Smooth muscle cell (in vitro differentiated cells): ENCODE measurements at regions not wholly inside any gene's neighbourhood (a gene's known extent, or its start where the extent isn't known, plus 50 kb on each side); places are given as distances from the start of the nearest gene placed in this dataset.
"Not testable (repeated sequence)": the region's sequence is repeated elsewhere in the genome, so short reads cannot be mapped to it uniquely, and the experiment has no call there.

Experiments
- DNase-seq: peaks from one replicate; lab custom pipeline; 2025; ENCODE audit not compliant: unreplicated experiment; lab: John Stamatoyannopoulos, UW
- H2AFZ ChIP-seq: fragments of 200-600 bp; sonication (generic); 2 replicates; pipeline ENCODE4 v1.6.0; 2016; ENCODE audit warnings: antibody characterized with exemption, low read depth, mild to moderate bottlenecking
- H3F3A ChIP-seq: fragments of 200-600 bp; sonication (generic); 2 replicates; pipeline ENCODE4 v1.6.0; 2017; ENCODE audit warnings: antibody characterized with exemption, low read depth
- H3K27ac ChIP-seq: fragments of 200-600 bp; sonication (generic); 2 replicates; pipeline ENCODE4 v1.5.1; 2016; ENCODE audit warnings: low read depth, mild to moderate bottlenecking
- H3K27me3 ChIP-seq: fragments of 200-600 bp; sonication (generic); 2 replicates; pipeline ENCODE4 v1.6.1; 2016; ENCODE audit warnings: low read depth, mild to moderate bottlenecking
- H3K36me3 ChIP-seq: fragments of 200-600 bp; sonication (generic); 2 replicates; pipeline ENCODE4 v1.5.1; 2016; ENCODE audit warnings: low read depth
- H3K4me1 ChIP-seq: fragments of 200-600 bp; sonication (generic); 2 replicates; pipeline ENCODE4 v1.5.1; 2016; ENCODE audit warnings: low read depth
- H3K4me2 ChIP-seq: fragments of 200-600 bp; sonication (generic); 2 replicates; pipeline ENCODE4 v1.6.0; 2016; ENCODE audit warnings: mild to moderate bottlenecking
- H3K4me3 ChIP-seq: fragments of 200-600 bp; sonication (generic); 2 replicates; pipeline ENCODE4 v1.5.1; 2016; ENCODE audit warnings: mild to moderate bottlenecking
- H3K79me2 ChIP-seq: fragments of 200-600 bp; sonication (generic); 2 replicates; pipeline ENCODE4 v1.6.0; 2016; ENCODE audit warnings: low read depth, mild to moderate bottlenecking
- H3K9ac ChIP-seq: fragments of 200-600 bp; sonication (generic); 2 replicates; pipeline ENCODE4 v1.6.0; 2016; ENCODE audit warnings: low read depth
- H3K9me3 ChIP-seq: fragments of 200-600 bp; sonication (generic); replicated peaks from 2 replicates; pipeline ENCODE4 v1.5.1; 2016; ENCODE audit warnings: low read depth
- H4K20me1 ChIP-seq: fragments of 200-600 bp; sonication (generic); 2 replicates; pipeline ENCODE4 v1.6.0; 2016; ENCODE audit warnings: low read depth
- CTCF ChIP-seq: fragments of 200-600 bp; sonication (generic); IDR thresholded peaks from 2 replicates; pipeline ENCODE4 v1.5.1; 2017; ENCODE audit warnings: borderline replicate concordance, mild to moderate bottlenecking, antibody characterized with exemption; ENCODE audit not compliant: insufficient read depth, poor library complexity, severe bottlenecking
- WGBS: methylation state at CpG from one replicate; pipeline ENCODE4 v1.1.7; 2016; ENCODE audit warnings: low lambda C conversion rate; 5-methylcytosine and 5-hydroxymethylcytosine counted together

DNA sequence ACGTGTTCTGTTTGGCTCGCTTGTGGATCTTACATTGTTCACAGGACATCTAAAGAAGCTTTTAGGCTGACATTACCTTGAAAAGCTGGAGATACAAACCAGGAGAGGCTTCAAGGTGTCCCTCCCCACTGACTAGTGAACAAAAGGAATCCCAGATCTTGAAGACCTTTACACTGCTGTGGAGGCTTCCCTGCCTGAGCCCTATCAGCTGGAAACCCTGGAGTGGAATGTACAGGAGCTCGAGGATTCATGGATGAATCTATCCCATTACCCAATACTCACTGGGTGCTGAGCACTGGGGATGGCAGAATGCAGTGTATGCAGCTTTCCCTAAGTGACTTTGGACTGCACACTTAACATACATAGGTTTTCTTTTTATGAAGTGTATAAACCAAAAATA is 82.3 kb upstream of the MFGE8 start:
- H3K4me2 ChIP-seq, result no peak overlapping the region
- WGBS, result 60% methylated on average over 3 of the region's 3 CpGs
- H3K9ac ChIP-seq, result no peak overlapping the region
- TF ChIP-seq CTCF, result no peak
- no peaks in the 10 kb centered on the region for H3K36me3 ChIP-seq
- H3K4me3 ChIP-seq, result no peak overlapping the region
- no peaks in the 10 kb centered on the region for H3K9me3 ChIP-seq
- no peak overlapping the region for H3K27ac ChIP-seq
- no peaks in the 10 kb centered on the region for H3K79me2 ChIP-seq
- peaks cover 7% of the 10 kb centered on the region for H3F3A ChIP-seq
- H4K20me1 ChIP-seq, result no peaks in the 10 kb centered on the region
- peaks cover 22% of the 10 kb centered on the region for H3K4me1 ChIP-seq
- H2AFZ ChIP-seq, result no peak overlapping the region
- DNase-seq, result no peak
- no peaks in the 10 kb centered on the region for H3K27me3 ChIP-seq

DNA sequence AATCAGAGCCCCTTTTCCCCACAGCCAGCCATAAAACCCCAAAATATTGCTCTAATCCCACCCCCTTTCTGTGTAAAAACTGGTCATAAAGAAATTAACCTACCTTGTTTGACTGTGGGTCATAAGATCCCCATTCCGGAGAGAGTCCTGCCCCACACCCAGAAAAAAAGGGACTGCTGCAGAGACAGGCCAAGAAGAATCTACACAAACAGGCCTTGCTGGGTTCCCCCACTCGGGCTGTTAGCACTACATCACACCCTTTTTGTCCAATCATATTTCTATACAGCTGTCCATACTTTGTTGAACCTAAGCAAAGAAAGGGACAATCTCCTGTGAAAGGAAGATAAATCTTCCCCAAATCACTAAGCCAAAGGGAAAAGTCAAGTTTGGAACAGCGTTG is 84.4 kb upstream of the MFGE8 start:
- Histone ChIP-seq H3K36me3 (no peaks in the 10 kb centered on the region), H3K9me3 (no peaks in the 10 kb centered on the region), H3K9ac (no peak overlapping the region), H3F3A (peaks cover 5% of the 10 kb centered on the region), H3K27me3 (no peaks in the 10 kb centered on the region), H3K27ac (no peak overlapping the region), H2AFZ (no peak overlapping the region), H4K20me1 (no peaks in the 10 kb centered on the region), H3K4me3 (no peak overlapping the region), H3K4me2 (no peak overlapping the region), H3K4me1 (peaks cover 19% of the 10 kb centered on the region), H3K79me2 (no peaks in the 10 kb centered on the region)
- no peak for DNase-seq
- no peak for TF ChIP-seq CTCF
- 68% methylated on average over 3 of the region's 3 CpGs for WGBS

DNA sequence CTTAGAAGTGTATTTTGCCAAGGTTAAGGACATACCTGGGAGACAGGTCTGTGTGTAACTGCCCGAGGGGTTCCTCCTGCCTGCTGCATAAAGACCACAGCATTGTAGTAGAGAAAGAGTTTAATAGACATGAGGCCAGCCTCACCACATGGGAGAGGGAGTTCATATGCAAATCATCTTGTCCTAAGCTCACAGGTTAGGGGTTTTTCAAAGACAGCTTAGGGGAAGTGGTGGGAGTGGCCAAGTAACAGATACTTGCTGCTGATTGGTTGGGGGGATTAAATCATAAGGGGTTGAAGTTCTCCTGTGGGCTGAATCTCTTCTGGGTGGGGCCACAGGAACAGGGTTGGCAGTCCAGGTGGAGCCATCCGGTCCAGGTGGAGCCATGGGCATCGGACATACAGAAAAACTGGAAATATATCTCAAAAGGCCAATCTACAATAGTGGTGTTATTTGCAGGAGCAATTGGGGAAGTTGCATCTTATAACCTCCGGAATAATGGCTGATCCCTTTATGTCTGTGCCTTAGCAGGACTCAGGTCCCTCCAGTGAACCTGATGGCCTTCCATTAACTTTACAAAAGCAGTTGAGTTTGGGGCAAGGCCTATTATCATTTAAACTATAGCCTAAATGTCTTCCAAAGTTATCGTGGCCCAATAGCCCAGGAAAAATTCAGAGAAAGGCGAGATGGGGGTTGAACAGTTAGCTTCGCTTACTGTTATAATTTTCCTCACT is 86.0 kb upstream of the MFGE8 start:
- 77% methylated on average over 7 of the region's 7 CpGs for WGBS
- no peaks in the 10 kb centered on the region for H3K79me2 ChIP-seq
- no peak overlapping the region for H3K27ac ChIP-seq
- H3K27me3 ChIP-seq, result no peaks in the 10 kb centered on the region
- H3K9ac ChIP-seq, result no peak overlapping the region
- no peak overlapping the region for H3K4me2 ChIP-seq
- H3F3A ChIP-seq, result peaks cover 8% of the 10 kb centered on the region
- H2AFZ ChIP-seq, result no peak overlapping the region
- no peaks in the 10 kb centered on the region for H4K20me1 ChIP-seq
- peaks cover 12% of the 10 kb centered on the region for H3K4me1 ChIP-seq
- TF ChIP-seq CTCF, result no peak
- H3K36me3 ChIP-seq, result no peaks in the 10 kb centered on the region
- no peaks in the 10 kb centered on the region for H3K9me3 ChIP-seq
- no peak for DNase-seq
- no peak overlapping the region for H3K4me3 ChIP-seq

DNA sequence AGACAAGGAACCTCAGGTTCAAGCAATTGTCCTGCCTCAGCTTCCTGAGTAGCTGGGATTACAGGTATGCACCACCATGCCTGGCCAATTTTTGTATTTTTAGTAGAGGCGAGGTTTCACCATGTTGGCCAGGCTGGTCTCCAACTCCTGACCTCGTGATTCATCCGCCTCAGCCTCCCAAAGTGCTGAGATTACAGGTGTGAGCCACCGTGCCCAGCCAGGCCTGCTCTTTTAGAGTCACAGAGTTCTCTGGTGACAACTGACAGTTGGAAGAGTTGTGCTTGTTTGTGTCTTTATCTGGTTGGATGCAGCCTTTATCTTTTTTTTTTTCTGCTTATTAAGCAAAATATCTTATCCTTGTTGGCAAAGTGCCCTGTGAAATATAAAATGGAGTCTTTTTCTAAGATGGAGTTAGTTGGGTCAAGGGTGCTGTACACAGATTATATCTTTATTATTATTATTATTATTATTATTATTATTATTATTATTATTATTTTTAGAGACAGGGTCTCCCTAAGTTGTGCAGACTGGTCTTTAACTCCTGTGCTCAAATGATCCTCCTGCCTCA is 86.5 kb upstream of the ABHD2 start:
- not testable (repeated sequence) for H2AFZ ChIP-seq, H3K79me2 ChIP-seq
- WGBS, result 85% methylated on average over 4 of the region's 4 CpGs

More for the DNA sequence above, 86.5 kb upstream of the ABHD2 start:
- not testable (repeated sequence) for DNase-seq, H3K27me3 ChIP-seq, H3K27ac ChIP-seq, H3K4me3 ChIP-seq, H4K20me1 ChIP-seq, H3K9me3 ChIP-seq, H3K4me1 ChIP-seq, H3K36me3 ChIP-seq, H3F3A ChIP-seq, H3K9ac ChIP-seq
- peak overlapping the region; percentile 74 for H3K4me2 ChIP-seq
